H9 (cell line): ENCODE measurements at regions not wholly inside any gene's neighbourhood (a gene's known extent, or its start where the extent isn't known, plus 50 kb on each side); places are given as distances from the start of the nearest gene placed in this dataset.

Experiments
- DNase-seq: peaks from one replicate; pipeline ENCODE4 v3.0.0-alpha.2; 2017
- H2AFZ ChIP-seq: one replicate; pipeline ENCODE4 v1.6.1; 2013; ENCODE audit warnings: mild to moderate bottlenecking, low read length, control low read depth, moderate library complexity
- H2AK5ac ChIP-seq: 2 replicates; pipeline ENCODE4 v1.6.1; 2013; ENCODE audit warnings: low read length, control low read depth, mixed read lengths; ENCODE audit not compliant: insufficient read length
- H2BK120ac ChIP-seq: one replicate; pipeline ENCODE4 v1.6.1; 2013; ENCODE audit warnings: low read depth, mild to moderate bottlenecking, low read length, control low read depth, inconsistent platforms; ENCODE audit not compliant: poor library complexity, severe bottlenecking
- H2BK12ac ChIP-seq: 2 replicates; pipeline ENCODE4 v1.6.1; 2013; ENCODE audit warnings: low read length, control low read depth, mixed read lengths, low read depth; ENCODE audit not compliant: insufficient read length
- H2BK15ac ChIP-seq: 2 replicates; pipeline ENCODE4 v1.6.1; 2013; ENCODE audit warnings: low read depth, low read length, control low read depth
- H2BK20ac ChIP-seq: one replicate; pipeline ENCODE4 v1.6.1; 2013; ENCODE audit warnings: low read depth, mild to moderate bottlenecking, low read length, control low read depth, inconsistent platforms; ENCODE audit not compliant: poor library complexity, severe bottlenecking
- H2BK5ac ChIP-seq: 2 replicates; pipeline ENCODE4 v1.6.1; 2013; ENCODE audit warnings: low read length, control low read depth, mixed read lengths; ENCODE audit not compliant: insufficient read length
- H3K14ac ChIP-seq: 2 replicates; pipeline ENCODE4 v1.6.1; 2013; ENCODE audit warnings: low read length, control low read depth; ENCODE audit not compliant: insufficient read depth
- H3K18ac ChIP-seq: 2 replicates; pipeline ENCODE4 v1.6.1; 2013; ENCODE audit warnings: low read depth, mild to moderate bottlenecking, mixed read lengths, low read length, control low read depth; ENCODE audit not compliant: insufficient read length
- H3K23ac ChIP-seq: 2 replicates; pipeline ENCODE4 v1.6.1; 2013; ENCODE audit warnings: low read length, control low read depth, mixed read lengths, low read depth; ENCODE audit not compliant: insufficient read length
- H3K23me2 ChIP-seq: 2 replicates; pipeline ENCODE4 v1.6.1; 2013; ENCODE audit warnings: low read depth, mild to moderate bottlenecking, mixed read lengths, low read length, control low read depth; ENCODE audit not compliant: insufficient read length, poor library complexity, severe bottlenecking
- H3K27ac ChIP-seq: 2 replicates; pipeline ENCODE4 v1.5.1; 2013; ENCODE audit warnings: low read length, control low read depth, mixed read lengths, low read depth; ENCODE audit not compliant: insufficient read length
- H3K27me3 ChIP-seq: 2 replicates; pipeline ENCODE4 v1.6.1; 2013; ENCODE audit warnings: low read length, control low read depth, inconsistent platforms; ENCODE audit not compliant: insufficient read depth
- H3K4ac ChIP-seq: 2 replicates; pipeline ENCODE4 v1.6.1; 2013; ENCODE audit warnings: low read depth, mild to moderate bottlenecking, control low read depth, inconsistent platforms, low read length, moderate library complexity
- H3K4me1 ChIP-seq: 2 replicates; pipeline ENCODE4 v1.6.1; 2013; ENCODE audit warnings: low read length, control low read depth, inconsistent platforms; ENCODE audit not compliant: insufficient read depth
- H3K4me2 ChIP-seq: 2 replicates; pipeline ENCODE4 v1.6.1; 2013; ENCODE audit warnings: low read length, control low read depth, mixed read lengths; ENCODE audit not compliant: insufficient read length, insufficient read depth
- H3K56ac ChIP-seq: 2 replicates; pipeline ENCODE4 v1.6.1; 2013; ENCODE audit warnings: low read depth, mild to moderate bottlenecking, mixed read lengths, low read length, control low read depth; ENCODE audit not compliant: insufficient read length
- H3K79me1 ChIP-seq: 2 replicates; pipeline ENCODE4 v1.6.1; 2013; ENCODE audit warnings: low read depth, mild to moderate bottlenecking, moderate library complexity, low read length, control low read depth, inconsistent platforms; ENCODE audit not compliant: insufficient read depth, poor library complexity, severe bottlenecking
- H3K79me2 ChIP-seq: 2 replicates; pipeline ENCODE4 v1.6.1; 2013; ENCODE audit warnings: low read length, control low read depth, inconsistent platforms; ENCODE audit not compliant: insufficient read depth
- H3K9ac ChIP-seq: 2 replicates; pipeline ENCODE4 v1.6.1; 2013; ENCODE audit warnings: low read length, control low read depth, mixed read lengths; ENCODE audit not compliant: insufficient read length; ENCODE audit errors: extremely low read depth
- H3K9me3 ChIP-seq: one replicate; pipeline ENCODE4 v1.6.1; 2013; ENCODE audit warnings: low read depth, low read length, inconsistent platforms; ENCODE audit not compliant: control insufficient read depth
- H3T11ph ChIP-seq: one replicate; pipeline ENCODE4 v1.6.1; 2013; ENCODE audit warnings: mild to moderate bottlenecking, low read length, control low read depth, inconsistent platforms
- H4K20me1 ChIP-seq: one replicate; pipeline ENCODE4 v1.6.1; 2013; ENCODE audit not compliant: control insufficient read depth, insufficient read length, insufficient read depth
- H4K5ac ChIP-seq: 2 replicates; pipeline ENCODE4 v1.6.1; 2013; ENCODE audit warnings: low read depth, mild to moderate bottlenecking, mixed read lengths, low read length, control low read depth; ENCODE audit not compliant: insufficient read length
- H4K8ac ChIP-seq: replicated peaks from 2 replicates; pipeline ENCODE4 v1.6.1; 2013; ENCODE audit warnings: low read length, control low read depth, mixed read lengths, low read depth; ENCODE audit not compliant: insufficient read length
- H4K91ac ChIP-seq: 2 replicates; pipeline ENCODE4 v1.6.1; 2013; ENCODE audit warnings: low read depth, mild to moderate bottlenecking, moderate library complexity, mixed read lengths, low read length, control low read depth; ENCODE audit not compliant: insufficient read length
- H3K27ac Mint-ChIP-seq, 3 experiments: 2 replicates in 2 of 3; 3 replicates in 1 of 3; pipeline ENCODE4 v1.8.0; 2020 to 2021; ENCODE audit warnings: mixed read lengths in 3 of 3, mild to moderate bottlenecking in 1 of 3, moderate library complexity in 1 of 3
- H3K27me3 Mint-ChIP-seq: 2 replicates; pipeline ENCODE4 v1.8.0; 2021; ENCODE audit warnings: low read depth, mild to moderate bottlenecking, moderate library complexity, mixed read lengths
- H3K36me3 Mint-ChIP-seq, 3 experiments: 2 replicates in 2 of 3; 3 replicates in 1 of 3; pipeline ENCODE4 v1.8.0; 2020 to 2021; ENCODE audit warnings: low read depth in 3 of 3, mixed read lengths in 3 of 3; ENCODE audit not compliant: insufficient read depth in 1 of 3
- H3K4me1 Mint-ChIP-seq, 2 experiments: 2 replicates each; pipeline ENCODE4 v1.8.0; 2020; ENCODE audit warnings: mixed read lengths in 2 of 2
- H3K4me3 Mint-ChIP-seq, 2 experiments: 2 replicates in 1 of 2; 3 replicates in 1 of 2; pipeline ENCODE4 v1.8.0; 2020 to 2021; ENCODE audit warnings: mild to moderate bottlenecking in 2 of 2, mixed read lengths in 2 of 2, moderate library complexity in 1 of 2
- H3K9me3 Mint-ChIP-seq, 2 experiments: 2 replicates in 1 of 2; 3 replicates in 1 of 2; pipeline ENCODE4 v1.8.0; 2020; ENCODE audit warnings: mild to moderate bottlenecking in 2 of 2, mixed read lengths in 2 of 2, moderate library complexity in 1 of 2
- CTCF ChIP-seq: fragments of 200-600 bp; sonication (generic); conservative IDR thresholded peaks from 3 replicates; pipeline ENCODE4 v1.8.0; 2021; ENCODE audit warnings: antibody characterized with exemption, mild to moderate bottlenecking
- WGBS: extraction: QIAGEN DNeasy Blood & Tissue Kit; methylation state at CpG from one replicate; pipeline ENCODE4 v1.1.7; 2013; ENCODE audit warnings: missing lambda C conversion rate, low lambda C conversion rate, mixed read lengths; ENCODE audit not compliant: insufficient read length; ENCODE audit errors: extremely low coverage; 5-methylcytosine and 5-hydroxymethylcytosine counted together

GRCh38 chr13:111926501-111927180 is 140.3 kb upstream of the SOX1 start:
- Histone ChIP-seq H3K14ac (no peak overlapping the region), H3K56ac (no peak overlapping the region), H2BK5ac (no peak overlapping the region), H4K8ac (no peak overlapping the region), H3K79me1 (no peaks in the 10 kb centered on the region), H3K4me2 (no peak overlapping the region), H3K9ac (no peak overlapping the region), H2AK5ac (no peak overlapping the region), H3K4me1 (peaks cover 2% of the 10 kb centered on the region; the same call in 1 of the 2 replicates), H3K18ac (no peak overlapping the region), H3K23ac (no peak overlapping the region), H4K20me1 (no peaks in the 10 kb centered on the region), H2BK20ac (no peak overlapping the region), H2BK15ac (no peak overlapping the region), H3K23me2 (no peaks in the 10 kb centered on the region), H4K5ac (no peak overlapping the region), H2AFZ (no peak overlapping the region), H3K9me3 (no peaks in the 10 kb centered on the region), H3K79me2 (no peaks in the 10 kb centered on the region), H3K27me3 (no peaks in the 10 kb centered on the region), H3T11ph (no peak overlapping the region), H2BK120ac (no peak overlapping the region), H3K4ac (no peak overlapping the region), H4K91ac (no peak overlapping the region), H2BK12ac (no peak overlapping the region), H3K27ac (no peak overlapping the region)
- TF ChIP-seq CTCF, result no peak
- peak; percentile 17 for DNase-seq
- Mint-ChIP-seq H3K9me3 (peaks cover under 1 to 1% of the 10 kb centered on the region in 2 experiments; a peak in 2 of 5 replicates), H3K27me3 (peaks cover 43% of the 10 kb centered on the region), H3K36me3 (peaks cover 0 to 1% (median under 1%) of the 10 kb centered on the region in 3 experiments; a peak in 1 of 7 replicates), H3K4me1 (peaks cover 5 to 6% of the 10 kb centered on the region in 2 experiments; a peak in 2 of 4 replicates), H3K4me3 (no peak overlapping the region), H3K27ac (no peak overlapping the region; a peak in 1 of 7 replicates)
- WGBS, result no CpG with 5 or more reads among the region's 15 CpGs
